Psoas muscle (tissue), 7 donors: ENCODE measurements at regions not wholly inside any gene's neighbourhood (a gene's known extent, or its start where the extent isn't known, plus 50 kb on each side); places are given as distances from the start of the nearest gene placed in this dataset.
"Not testable (repeated sequence)": the region's sequence is repeated elsewhere in the genome, so short reads cannot be mapped to it uniquely, and the experiment has no call there.

Source experiments
- ATAC-seq, 4 donors: fragments of 200-7000 bp; cut with Tn5 transposase; one replicate each; pipeline ENCODE4 v1.9.1; 2020; ENCODE audit warnings: moderate library complexity in 3 of 4, mild to moderate bottlenecking in 2 of 4
- DNase-seq, 2 donors: peaks; one replicate each; pipeline ENCODE4 v3.0.0-alpha.2; 2020
- H3K27ac ChIP-seq: fragments of 200-600 bp; one replicate; pipeline ENCODE4 v1.8.0; 2022
- H3K27me3 ChIP-seq, 3 donors: fragments of 200-600 bp in 1 of 3; one replicate each; pipeline versions ENCODE4 v1.6.1 to v1.8.0; 2013 to 2022; ENCODE audit warnings: low read length in 2 of 3, mild to moderate bottlenecking in 2 of 3, moderate library complexity in 1 of 3; ENCODE audit not compliant: insufficient read depth in 3 of 3
- H3K36me3 ChIP-seq, 2 donors: fragments of 200-600 bp in 1 of 2; one replicate each; pipeline versions ENCODE4 v1.6.1 to v1.8.0; 2013 to 2022; ENCODE audit warnings: low read depth in 1 of 2, mild to moderate bottlenecking in 1 of 2, moderate library complexity in 1 of 2; ENCODE audit not compliant: insufficient read depth in 1 of 2
- H3K4me1 ChIP-seq: fragments of 200-600 bp; one replicate; pipeline ENCODE4 v1.8.0; 2022
- H3K4me3 ChIP-seq: fragments of 200-600 bp; one replicate; pipeline ENCODE4 v1.8.0; 2022; ENCODE audit warnings: mild to moderate bottlenecking
- H3K9me3 ChIP-seq: fragments of 200-600 bp; one replicate; pipeline ENCODE4 v1.8.0; 2022
- CTCF ChIP-seq: fragments of 200-600 bp; IDR thresholded peaks from one replicate; pipeline ENCODE4 v1.8.0; 2022; ENCODE audit warnings: antibody characterized with exemption
- WGBS, 3 donors: extraction: QIAGEN DNeasy Blood & Tissue Kit; methylation state at CpG; one replicate each; pipeline versions ENCODE4 v1.1.6 to v1.1.7; 2013; 5-methylcytosine and 5-hydroxymethylcytosine counted together
- intact Hi-C, 2 donors: fragments of 100-400 bp; cut with DNase I; formaldehyde crosslinking; loops; one replicate each; pipeline versions ENCODE4 v1.11.0 to v1.14.2; 2022
- donor health status: healthy with polysubstance abuse.
- donor health status: DM: no; HTN: no; CAD: no; lungs with moderate emphysema.
- donor health status: Bipolar disorder and iron deficiency.
- donor health status: healthy.
- donor health status: DM: yes; HTN: yes; CAD: no.
- donor health status: DM: no; HTN: no; CAD: no.
- donor health status: DM: yes; HTN: yes; CAD: no.

GRCh38 chr17:72468841-72469240 lies 348.0 kb downstream of the SOX9 start:
- ATAC-seq: no peak
- Histone ChIP-seq H3K9me3 (peaks cover under 1% of the 10 kb centered on the region), H3K27me3 (peaks cover 0 to 2% (median 0%) of the 10 kb centered on the region in 3 donors), H3K36me3 (no peaks in the 10 kb centered on the region), H3K27ac (no peak overlapping the region), H3K4me3 (no peak overlapping the region), H3K4me1 (no peaks in the 10 kb centered on the region)
- TF ChIP-seq CTCF: no peak
- intact Hi-C loops: no loop called here
- DNase-seq: no peak
- WGBS, 3 donors: 90 to 96% (median 95%) methylated on average over 4 of the region's 4 CpGs

DNA sequence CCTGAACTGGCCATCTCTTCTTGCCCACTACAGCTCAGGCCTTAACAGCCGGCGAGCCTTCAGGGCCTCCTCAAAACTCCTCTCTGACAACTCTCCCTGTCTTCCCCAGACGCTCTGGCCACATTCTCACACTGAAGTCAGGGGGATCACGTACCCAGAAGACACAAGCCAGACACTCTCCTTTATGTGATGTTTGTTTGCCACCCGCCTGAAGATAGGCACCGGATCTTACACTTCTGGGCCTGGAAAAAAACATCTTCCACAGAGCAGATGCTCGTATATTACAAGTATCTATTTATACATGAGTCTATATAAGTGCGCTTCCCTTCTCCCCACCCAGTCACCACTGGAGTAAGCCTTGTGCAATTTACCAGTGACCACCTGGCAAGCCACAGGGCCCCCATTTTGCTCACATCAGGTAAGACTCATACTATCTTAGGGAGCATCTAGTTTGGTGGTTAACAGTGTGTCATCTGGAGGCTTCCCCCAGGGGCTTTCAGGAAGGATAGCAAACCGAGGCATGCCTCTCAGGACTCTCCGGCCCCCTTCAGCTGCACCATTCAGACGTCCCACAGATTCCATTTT lies 349.4 kb downstream of the SOX9 start:
- Histone ChIP-seq H3K4me3 (no peak overlapping the region), H3K27ac (no peak overlapping the region), H3K36me3 (no peaks in the 10 kb centered on the region), H3K4me1 (no peaks in the 10 kb centered on the region), H3K9me3 (peaks cover 7% of the 10 kb centered on the region), H3K27me3 (peaks cover 0 to 2% (median 0%) of the 10 kb centered on the region in 3 donors)
- 85 to 91% (median 88%) methylated on average over 11 of the region's 11 CpGs for WGBS, 3 donors
- no peak for TF ChIP-seq CTCF
- intact Hi-C loops: no loop called here
- ATAC-seq (no peak), DNase-seq (no peak)

DNA sequence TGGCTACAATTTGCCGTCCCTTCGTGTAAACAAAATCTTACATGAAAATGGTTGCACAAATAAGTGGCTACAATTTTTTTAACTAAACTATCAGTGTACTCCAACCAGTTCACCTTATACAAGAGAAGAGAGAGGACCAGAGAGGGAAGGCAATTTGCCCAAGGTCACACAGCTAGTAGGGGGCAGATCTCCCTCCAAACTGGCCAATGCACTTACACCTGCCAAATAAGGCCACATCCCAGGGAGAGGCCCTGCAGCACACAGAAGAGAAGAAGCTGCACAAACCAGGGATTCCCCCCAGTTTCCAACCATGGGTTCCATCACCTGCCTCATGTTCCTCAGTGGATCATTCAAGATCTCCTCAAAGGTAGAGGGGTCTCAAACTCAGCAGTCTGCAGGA lies 349.9 kb downstream of the SOX9 start:
- 92 to 98% (median 97%) methylated on average over 2 of the region's 2 CpGs for WGBS, 3 donors
- no peaks in the 10 kb centered on the region for H3K36me3 ChIP-seq

GRCh38 chr17:72471296-72471695 lies 350.5 kb downstream of the SOX9 start:
- Histone ChIP-seq H3K4me3 (no peak overlapping the region), H3K9me3 (peaks cover 7% of the 10 kb centered on the region), H3K27me3 (peaks cover 0 to 2% (median 0%) of the 10 kb centered on the region in 3 donors), H3K36me3 (no peaks in the 10 kb centered on the region), H3K27ac (no peak overlapping the region), H3K4me1 (no peaks in the 10 kb centered on the region)
- TF ChIP-seq CTCF: no peak
- no peak for DNase-seq
- 97 to 99% (median 98%) methylated on average over 3 of the region's 3 CpGs for WGBS, 3 donors
- no peak for ATAC-seq
- intact Hi-C loops: no loop called here

More for the DNA sequence above, 349.9 kb downstream of the SOX9 start:
- Histone ChIP-seq H3K27me3 (peaks cover 0 to 2% (median 0%) of the 10 kb centered on the region in 3 donors), H3K9me3 (peaks cover 7% of the 10 kb centered on the region), H3K4me3 (no peak overlapping the region), H3K4me1 (no peaks in the 10 kb centered on the region), H3K27ac (no peak overlapping the region)
- ATAC-seq (no peak), DNase-seq (no peak)
- intact Hi-C loops: no loop called here
- TF ChIP-seq CTCF: no peak

DNA sequence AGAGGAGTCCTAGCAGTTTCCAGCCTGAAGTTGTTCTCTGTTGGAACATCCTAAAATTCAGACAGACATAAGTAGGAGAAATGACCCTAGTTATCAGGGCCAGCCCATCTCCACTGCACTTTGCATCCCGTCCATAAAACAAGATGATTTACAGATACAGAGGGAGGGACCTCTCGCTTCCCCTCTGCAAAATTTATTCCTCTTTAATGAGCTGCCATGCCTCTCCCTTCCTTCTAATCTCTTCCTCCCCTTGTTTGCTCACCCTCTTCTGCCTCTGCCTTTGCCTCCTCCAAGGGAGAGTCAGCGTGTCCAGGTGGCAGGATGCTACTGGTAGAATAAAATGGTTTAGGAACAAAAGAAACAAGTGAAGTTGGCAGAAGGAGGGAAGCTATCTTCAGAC lies 351.3 kb downstream of the SOX9 start:
- 88 to 99% (median 89%) methylated on average over 3 of the region's 3 CpGs for WGBS, 3 donors
- intact Hi-C loops: no loop called here
- ATAC-seq: no peak

GRCh38 chr17:72472853-72473390 lies 352.1 kb downstream of the SOX9 start:
- H3K4me1 ChIP-seq, H3K27me3 ChIP-seq, ATAC-seq, DNase-seq, intact Hi-C loops, H3K27ac ChIP-seq, H3K4me3 ChIP-seq, H3K36me3 ChIP-seq, H3K9me3 ChIP-seq: not testable (repeated sequence)
- whole genome bisulfite sequencing, 3 donors: 79 to 85% (median 84%) methylated on average over 4 of the region's 4 CpGs

More for the DNA sequence above, 351.3 kb downstream of the SOX9 start:
- H3K27me3 ChIP-seq: peaks cover 0 to 2% (median 0%) of the 10 kb centered on the region in 3 donors
- TF ChIP-seq CTCF: no peak
- no peaks in the 10 kb centered on the region for H3K36me3 ChIP-seq
- no peak overlapping the region for H3K4me3 ChIP-seq
- no peak overlapping the region for H3K27ac ChIP-seq
- no peaks in the 10 kb centered on the region for H3K4me1 ChIP-seq
- DNase-seq: no peak
- H3K9me3 ChIP-seq: peaks cover 7% of the 10 kb centered on the region
